Mesodermal cell (in vitro differentiated cells): ENCODE measurements at regions not wholly inside any gene's neighbourhood (a gene's known extent, or its start where the extent isn't known, plus 50 kb on each side); places are given as distances from the start of the nearest gene placed in this dataset.
A peak's percentile ranks its signal among the peaks of the same experiment; 100 is the strongest.
"Not testable (repeated sequence)": the region's sequence is repeated elsewhere in the genome, so short reads cannot be mapped to it uniquely, and the experiment has no call there.

ENCODE experiments used
- H3K27ac ChIP-seq: 2 replicates; pipeline ENCODE4 v1.7.0; 2013; ENCODE audit warnings: mild to moderate bottlenecking, low read depth, low read length, moderate library complexity; ENCODE audit not compliant: severe bottlenecking
- H3K36me3 ChIP-seq: 2 replicates; pipeline ENCODE4 v1.7.1; 2013; ENCODE audit warnings: mild to moderate bottlenecking, low read length, moderate library complexity; ENCODE audit not compliant: control insufficient read depth, insufficient read depth
- H3K4me1 ChIP-seq: one replicate; pipeline ENCODE4 v1.7.1; 2013; ENCODE audit warnings: mild to moderate bottlenecking, low read length; ENCODE audit not compliant: insufficient read depth, control insufficient read depth, poor library complexity, severe bottlenecking
- H3K4me3 ChIP-seq: 2 replicates; pipeline ENCODE4 v1.7.0; 2013; ENCODE audit warnings: low read length, control low read depth, mild to moderate bottlenecking; ENCODE audit not compliant: insufficient read depth, poor library complexity, severe bottlenecking; ENCODE audit errors: extremely low read depth
- H3K9me3 ChIP-seq: 2 replicates; pipeline ENCODE4 v1.7.1; 2013; ENCODE audit warnings: mild to moderate bottlenecking, low read length, moderate library complexity; ENCODE audit not compliant: control insufficient read depth
- WGBS, 2 experiments: methylation state at CpG; one replicate each; pipeline ENCODE4 v1.1.5; 2013; ENCODE audit warnings: missing lambda C conversion rate in 2 of 2; ENCODE audit not compliant: insufficient coverage in 2 of 2; 5-methylcytosine and 5-hydroxymethylcytosine counted together

DNA sequence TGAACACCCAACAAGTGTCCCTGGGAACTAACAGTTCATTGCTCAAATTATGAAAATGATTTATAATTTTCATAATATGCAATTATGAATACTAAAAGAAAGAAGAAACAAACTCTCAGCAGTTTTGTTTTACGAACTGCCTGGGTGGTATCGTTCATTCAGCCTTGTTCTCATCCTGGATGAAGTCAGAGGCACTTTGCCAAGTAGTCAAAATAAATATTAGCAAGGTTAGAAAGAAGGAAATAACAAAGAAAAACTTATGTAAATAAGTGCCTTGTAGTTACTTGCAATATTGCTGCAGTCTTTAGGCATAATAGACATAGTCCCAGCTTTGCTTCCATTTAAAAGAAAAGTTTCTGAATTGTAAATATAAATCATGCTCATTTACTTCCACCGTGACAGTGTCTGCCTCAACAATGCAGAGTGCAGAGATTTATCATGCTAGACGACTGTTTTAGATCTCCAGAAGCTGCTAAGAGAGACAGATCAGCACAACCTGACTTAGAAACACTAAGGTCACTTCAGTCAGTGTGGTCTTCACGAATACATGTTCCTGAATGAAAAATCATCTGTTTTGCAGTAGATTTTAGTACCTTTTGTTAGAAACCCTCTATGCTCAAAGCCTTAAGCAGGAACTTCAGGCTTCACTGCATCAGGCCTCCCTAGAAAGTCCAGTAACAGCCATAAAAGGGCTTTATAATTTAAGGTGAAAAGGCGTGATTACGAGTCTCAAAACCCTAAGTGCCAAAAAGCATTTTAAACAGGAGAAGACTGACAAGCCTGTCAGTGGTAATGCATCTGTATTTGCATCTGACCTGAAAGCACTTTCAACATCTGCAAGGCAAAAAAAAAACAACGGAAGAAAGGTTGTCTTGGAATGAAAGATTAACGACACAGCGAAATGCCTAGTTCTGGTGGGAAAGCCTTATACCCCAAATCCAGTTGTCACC lies 92.1 kb downstream of the TMEM167A start:
- Histone ChIP-seq H3K27ac (peak overlapping the region; percentile 26), H3K4me3 (no peak overlapping the region), H3K9me3 (no peaks in the 10 kb centered on the region), H3K36me3 (no peaks in the 10 kb centered on the region), H3K4me1 (peaks cover 4% of the 10 kb centered on the region)
- 65 to 67% methylated on average over 6 to 7 of the region's 10 CpGs for WGBS, 2 experiments

DNA sequence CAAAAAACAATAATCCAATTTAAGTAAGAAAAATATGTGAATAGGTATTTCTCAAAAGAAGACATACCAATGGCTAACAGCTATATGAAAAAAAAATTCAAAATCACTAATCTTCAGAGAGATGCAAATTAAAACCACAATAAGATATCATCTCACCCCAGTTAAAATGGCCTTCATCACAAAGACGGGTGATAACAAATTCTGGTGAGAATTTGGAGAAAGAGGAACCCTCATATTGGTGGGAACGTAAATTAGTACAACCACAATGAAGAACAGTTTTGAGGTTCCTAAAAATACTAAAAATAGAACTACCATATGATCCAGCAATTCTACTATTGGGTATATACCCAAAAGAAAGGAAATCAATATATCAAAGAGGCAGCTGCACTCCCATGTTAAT lies 94.3 kb downstream of the TMEM167A start:
- H3K4me1 ChIP-seq: peaks cover 4% of the 10 kb centered on the region
- no peaks in the 10 kb centered on the region for H3K36me3 ChIP-seq
- H3K4me3 ChIP-seq: no peak overlapping the region
- no peak overlapping the region for H3K27ac ChIP-seq
- H3K9me3 ChIP-seq: no peaks in the 10 kb centered on the region
- WGBS, 2 experiments: no CpG with 5 or more reads among the region's 2 CpGs

DNA sequence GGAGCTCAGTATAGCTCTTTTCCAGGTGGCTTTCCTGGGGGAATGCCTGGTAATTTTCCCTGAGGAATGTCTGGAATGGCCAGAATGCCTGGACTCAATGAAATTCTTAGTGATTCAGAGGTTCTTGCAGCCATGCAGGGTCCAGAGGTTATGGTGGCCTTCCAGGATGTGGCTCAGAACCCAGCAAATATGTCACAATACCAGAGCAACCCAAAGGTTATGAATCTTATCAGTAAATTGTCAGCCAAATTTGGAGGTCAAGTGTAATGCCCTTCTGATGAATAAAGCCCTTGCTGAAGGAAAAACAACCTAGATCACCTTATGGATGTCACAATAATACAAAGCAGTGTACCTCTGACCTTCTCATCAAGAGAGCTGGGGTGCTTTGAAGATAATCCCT lies 100.3 kb downstream of the TMEM167A start:
- H3K36me3 ChIP-seq, H3K4me3 ChIP-seq, H3K4me1 ChIP-seq, H3K27ac ChIP-seq: not testable (repeated sequence)
- peaks cover 13% of the 10 kb centered on the region for H3K9me3 ChIP-seq

DNA sequence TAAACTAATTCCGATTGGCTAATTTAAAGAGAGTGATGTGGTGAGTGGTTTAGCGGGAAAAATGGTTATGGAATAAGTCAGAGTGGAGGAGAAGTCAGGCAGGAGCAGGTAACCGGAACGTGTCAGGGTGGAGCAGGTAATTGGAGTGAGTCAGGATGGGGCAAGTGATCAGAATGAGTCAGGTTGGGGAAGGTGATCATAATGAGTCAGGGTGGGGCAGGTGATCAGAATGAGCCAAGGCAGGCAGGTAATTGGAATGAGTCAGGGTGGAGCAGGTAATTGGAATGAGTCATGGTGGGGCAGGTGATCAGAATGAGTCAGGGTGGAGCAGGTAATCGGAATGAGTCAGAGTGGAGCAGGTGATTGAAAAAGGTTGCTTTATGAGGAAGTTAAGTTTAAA lies 101.4 kb downstream of the TMEM167A start:
- H3K4me1 ChIP-seq: no peaks in the 10 kb centered on the region
- WGBS, 2 experiments: 95 to 100% methylated on average over 5 of the region's 5 CpGs
- H3K36me3 ChIP-seq: no peaks in the 10 kb centered on the region
- H3K4me3 ChIP-seq: no peak overlapping the region
- H3K27ac ChIP-seq: no peak overlapping the region
- peaks cover 13% of the 10 kb centered on the region for H3K9me3 ChIP-seq

DNA sequence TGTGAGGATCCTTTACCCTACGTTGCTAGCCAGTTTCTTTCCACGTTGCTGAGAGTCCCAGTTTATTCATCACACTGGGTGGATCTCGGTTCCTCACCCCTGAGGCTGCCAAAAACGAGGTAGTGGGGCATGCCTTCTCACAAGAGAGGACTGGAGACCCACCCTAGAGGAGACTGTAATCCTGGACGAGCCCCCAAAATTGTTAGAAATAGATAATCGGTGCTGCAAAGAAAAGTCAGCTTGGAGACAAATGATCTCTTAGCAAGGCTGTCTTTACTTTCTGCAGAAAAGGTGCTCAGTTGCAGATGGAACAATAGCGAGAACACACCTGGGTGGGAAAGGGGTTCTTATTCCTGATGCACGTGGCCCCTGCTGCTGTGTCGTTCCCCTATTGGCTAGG lies 101.8 kb downstream of the TMEM167A start:
- H3K27ac ChIP-seq: no peak overlapping the region

DNA sequence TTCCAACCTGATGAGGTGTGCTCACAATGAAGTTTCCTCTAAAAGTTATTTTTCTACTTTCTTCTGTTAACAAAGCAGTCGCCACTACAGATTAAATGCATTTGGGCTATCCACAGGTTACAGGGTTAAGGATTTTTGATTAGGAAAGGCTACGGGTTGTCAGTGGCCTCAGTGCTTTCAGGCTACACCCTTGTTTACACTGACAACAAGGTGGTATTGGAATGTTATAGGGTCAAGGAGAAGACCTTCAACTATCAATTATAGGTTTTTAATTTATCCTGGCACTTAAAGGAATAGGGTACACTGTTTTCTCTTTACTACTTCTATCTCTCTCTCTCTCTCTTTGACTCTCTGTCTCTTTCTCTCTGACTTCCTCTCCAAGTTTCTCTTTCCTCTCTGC lies 102.8 kb downstream of the TMEM167A start:
- peaks cover 13% of the 10 kb centered on the region for H3K9me3 ChIP-seq
- H3K4me1 ChIP-seq, H3K27ac ChIP-seq, H3K4me3 ChIP-seq, H3K36me3 ChIP-seq: not testable (repeated sequence)
- WGBS, 2 experiments: 100% methylated on average over 1 of the region's 2 CpGs

More for the DNA sequence above, 101.8 kb downstream of the TMEM167A start:
- Histone ChIP-seq H3K36me3 (no peaks in the 10 kb centered on the region), H3K9me3 (peaks cover 13% of the 10 kb centered on the region), H3K4me3 (no peak overlapping the region), H3K4me1 (no peaks in the 10 kb centered on the region)
- WGBS, 2 experiments: 90 to 91% methylated on average over 8 to 9 of the region's 9 CpGs

DNA sequence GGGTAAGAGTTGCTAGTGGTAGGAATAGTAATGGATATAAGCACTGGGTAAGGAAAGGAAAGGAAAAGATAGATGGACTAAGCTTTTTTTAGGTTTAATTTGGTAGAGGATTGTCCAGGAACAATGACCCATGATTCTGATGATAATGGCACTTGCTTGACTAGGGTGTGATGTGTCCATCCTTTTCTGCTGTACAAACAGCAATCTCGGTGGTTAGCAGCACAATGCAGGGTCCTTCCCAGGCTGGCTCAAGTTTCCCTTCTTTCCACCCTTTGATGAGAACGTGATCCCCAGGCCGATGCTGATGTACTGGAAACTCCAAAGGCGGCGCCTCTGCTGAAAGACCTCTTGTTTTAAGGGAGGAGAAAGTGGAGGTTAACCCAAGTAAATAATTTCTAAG lies 105.3 kb downstream of the TMEM167A start:
- H3K4me1 ChIP-seq: no peaks in the 10 kb centered on the region
- no peaks in the 10 kb centered on the region for H3K36me3 ChIP-seq
- no peak overlapping the region for H3K4me3 ChIP-seq
- WGBS, 2 experiments: 87 to 100% methylated on average over 3 to 5 of the region's 5 CpGs
- no peak overlapping the region for H3K27ac ChIP-seq
- peaks cover 18% of the 10 kb centered on the region for H3K9me3 ChIP-seq

DNA sequence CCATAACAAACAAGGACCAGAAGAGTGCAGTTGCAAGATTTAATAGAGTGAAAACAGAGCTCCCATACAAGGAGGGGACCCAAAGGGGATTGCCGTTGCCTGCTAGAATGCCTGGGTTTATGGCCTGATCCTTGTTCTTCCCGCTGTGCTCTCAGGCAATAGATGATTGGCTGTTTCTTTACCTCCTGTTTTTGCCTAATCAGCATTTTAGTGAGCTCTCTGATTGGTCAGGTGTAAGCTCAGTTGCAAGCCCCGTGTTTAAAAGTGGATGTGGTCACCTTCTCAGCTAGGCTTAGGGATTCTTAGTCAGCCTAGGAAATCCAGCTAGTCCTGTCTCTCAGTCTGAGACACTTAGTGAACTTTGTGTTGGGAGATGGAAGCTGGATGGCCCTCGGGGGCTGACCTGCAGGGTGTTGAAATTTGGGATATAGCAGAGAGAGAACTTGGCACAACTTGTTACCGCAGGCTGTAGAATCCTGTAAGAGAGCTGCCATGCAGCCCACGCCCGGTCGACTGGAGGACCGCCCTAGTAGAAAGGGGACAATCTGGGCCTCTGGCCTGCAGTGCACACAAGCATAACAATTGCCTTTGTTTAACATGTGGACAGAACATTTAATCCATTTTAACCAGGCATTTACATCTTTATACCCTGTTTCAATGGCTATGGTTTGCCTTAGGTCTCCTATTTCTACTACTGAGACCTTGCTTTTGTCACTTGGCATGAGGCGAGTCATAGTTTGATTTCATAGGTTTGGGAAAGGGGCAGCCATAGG lies 106.0 kb downstream of the TMEM167A start:
- not testable (repeated sequence) for H3K4me3 ChIP-seq, H3K4me1 ChIP-seq, H3K27ac ChIP-seq, H3K36me3 ChIP-seq
- 86 to 88% methylated on average over 9 to 10 of the region's 10 CpGs for WGBS, 2 experiments
- peaks cover 18% of the 10 kb centered on the region for H3K9me3 ChIP-seq

DNA sequence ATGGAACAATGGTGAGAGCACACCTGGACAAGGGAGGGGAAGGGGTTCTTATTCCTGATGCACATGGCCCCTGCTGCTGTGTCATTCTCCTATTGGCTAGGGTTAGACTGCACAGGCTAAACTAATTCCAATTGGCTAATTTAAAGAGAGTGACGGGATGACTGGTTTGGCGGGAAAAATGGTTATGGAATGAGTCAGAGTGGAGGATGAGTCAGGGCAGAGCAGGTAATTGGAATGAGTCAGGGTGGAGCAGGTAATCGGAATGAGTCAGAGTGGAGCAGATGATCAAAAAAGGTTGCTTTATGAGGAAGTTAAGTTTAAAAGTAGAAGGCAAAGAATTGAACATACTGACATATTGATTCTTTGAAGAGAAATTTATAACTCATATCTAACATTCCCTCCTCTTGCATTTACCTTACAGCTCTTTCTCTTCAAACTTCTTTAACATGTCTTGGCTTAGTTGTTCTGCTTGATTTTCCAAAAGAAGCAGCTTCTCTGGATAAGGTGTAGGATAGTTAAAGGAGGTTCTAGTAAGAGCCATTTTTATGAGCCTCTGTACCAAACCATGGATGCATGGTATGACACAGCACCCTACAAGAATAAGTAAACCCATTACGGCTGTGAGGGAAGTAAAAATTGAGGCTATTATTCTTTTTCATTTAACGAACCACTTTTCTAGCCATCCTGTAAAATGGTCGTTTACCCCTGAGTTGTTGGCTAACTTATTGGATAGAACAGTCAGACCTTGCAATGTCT lies 107.8 kb downstream of the TMEM167A start:
- WGBS, 2 experiments: 94 to 100% methylated on average over 2 to 3 of the region's 6 CpGs
- H3K4me1 ChIP-seq, H3K27ac ChIP-seq, H3K36me3 ChIP-seq, H3K4me3 ChIP-seq, H3K9me3 ChIP-seq: not testable (repeated sequence)

DNA sequence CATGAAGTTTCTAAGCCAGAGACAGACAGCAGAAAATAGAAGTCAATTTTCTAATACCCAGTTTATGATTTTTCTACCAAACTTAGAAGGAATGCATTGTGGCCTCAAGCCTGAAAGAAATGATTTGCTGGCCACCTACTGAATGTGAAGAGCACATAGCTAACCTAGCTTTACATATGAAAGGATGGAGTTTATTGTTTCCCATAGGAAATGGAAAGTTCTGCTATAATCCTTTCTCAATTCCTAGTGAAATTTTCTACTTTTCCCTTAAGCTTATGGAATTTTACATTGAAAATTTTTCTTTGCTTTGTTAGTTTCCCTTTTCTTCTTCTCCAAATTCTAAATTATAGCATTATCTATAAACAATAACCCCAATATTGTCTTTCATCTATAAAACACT lies 110.1 kb downstream of the TMEM167A start:
- no peak overlapping the region for H3K27ac ChIP-seq
- peaks cover 5% of the 10 kb centered on the region for H3K9me3 ChIP-seq
- no peaks in the 10 kb centered on the region for H3K4me1 ChIP-seq
- no peaks in the 10 kb centered on the region for H3K36me3 ChIP-seq
- no peak overlapping the region for H3K4me3 ChIP-seq
